ENCODE measurements at regions not wholly inside any gene's neighbourhood (a gene's known extent, or its start where the extent isn't known, plus 50 kb on each side); places are given as distances from the start of the nearest gene placed in this dataset.

DNA sequence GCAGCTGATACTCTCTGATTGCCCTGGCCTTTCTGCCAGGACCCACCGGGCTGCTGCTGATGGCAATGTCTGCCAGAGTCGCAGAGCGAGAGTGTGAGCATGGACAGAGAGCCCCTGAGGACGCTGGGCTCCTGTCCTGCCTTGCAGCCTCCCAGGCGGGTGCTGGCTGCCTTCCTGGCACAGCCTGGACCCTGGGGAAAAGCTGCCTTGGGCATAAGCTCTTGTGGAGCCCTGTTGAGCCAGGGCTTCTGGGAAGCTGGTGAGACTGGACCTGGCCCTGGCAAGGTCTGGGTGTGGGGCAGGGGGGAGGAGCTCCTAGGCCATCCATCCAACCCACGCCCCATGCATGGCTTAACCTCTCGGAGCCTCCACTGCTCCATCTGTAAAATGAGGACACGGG lies 105.8 kb upstream of the WNT4 start:
- TF ChIP-seq POLR2A (IDR thresholded peaks at IDR 0.05; ENCODE audit: low read depth, low read length) (no peak), FOS (IDR thresholded peaks at IDR 0.05; ENCODE audit: borderline replicate concordance, insufficient read depth, low read length) (no peak), EZH2 (IDR thresholded peaks at IDR 0.05; ENCODE audit: borderline replicate concordance, low read depth, low read length, severe bottlenecking) (no peak), POLR2AphosphoS5 (IDR thresholded peaks at IDR 0.05; ENCODE audit: insufficient read depth, low read depth, low read length) (no peak), JUN (IDR thresholded peaks at IDR 0.05; ENCODE audit: borderline replicate concordance, insufficient read depth, insufficient read length, low read depth) (no peak)
- TF ChIP-seq, protein P1, sequence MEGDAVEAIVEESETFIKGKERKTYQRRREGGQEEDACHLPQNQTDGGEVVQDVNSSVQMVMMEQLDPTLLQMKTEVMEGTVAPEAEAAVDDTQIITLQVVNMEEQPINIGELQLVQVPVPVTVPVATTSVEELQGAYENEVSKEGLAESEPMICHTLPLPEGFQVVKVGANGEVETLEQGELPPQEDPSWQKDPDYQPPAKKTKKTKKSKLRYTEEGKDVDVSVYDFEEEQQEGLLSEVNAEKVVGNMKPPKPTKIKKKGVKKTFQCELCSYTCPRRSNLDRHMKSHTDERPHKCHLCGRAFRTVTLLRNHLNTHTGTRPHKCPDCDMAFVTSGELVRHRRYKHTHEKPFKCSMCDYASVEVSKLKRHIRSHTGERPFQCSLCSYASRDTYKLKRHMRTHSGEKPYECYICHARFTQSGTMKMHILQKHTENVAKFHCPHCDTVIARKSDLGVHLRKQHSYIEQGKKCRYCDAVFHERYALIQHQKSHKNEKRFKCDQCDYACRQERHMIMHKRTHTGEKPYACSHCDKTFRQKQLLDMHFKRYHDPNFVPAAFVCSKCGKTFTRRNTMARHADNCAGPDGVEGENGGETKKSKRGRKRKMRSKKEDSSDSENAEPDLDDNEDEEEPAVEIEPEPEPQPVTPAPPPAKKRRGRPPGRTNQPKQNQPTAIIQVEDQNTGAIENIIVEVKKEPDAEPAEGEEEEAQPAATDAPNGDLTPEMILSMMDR (IDR thresholded peaks at IDR 0.05; ENCODE audit: extremely low read depth in 1 of 2, insufficient read depth in 1 of 2, low read depth in 1 of 2, low read length in 2 of 2): no peak

Data from endothelial cell of umbilical vein (primary cell).